Activated T-helper 2 cell treated with anti-CD3 and anti-CD28 coated beads, Interferon-gamma antibody, Interleukin-2, Interleukin-4, amounts not matched to agents 10 μg/mL and 5 μg/mL and 100 μg/mL, durations not matched to agents 14 hours and 24 hours and 36 hours (primary cell): ENCODE measurements at regions not wholly inside any gene's neighbourhood (a gene's known extent, or its start where the extent isn't known, plus 50 kb on each side); places are given as distances from the start of the nearest gene placed in this dataset.

Source experiments
- DNase-seq: peaks from one replicate; pipeline ENCODE4 v3.0.0; 2021; ENCODE audit warnings: low spot score
- H3K27ac Mint-ChIP-seq: one replicate; pipeline ENCODE4 v1.8.0; 2021; ENCODE audit warnings: mixed read lengths
- H3K27me3 Mint-ChIP-seq: one replicate; pipeline ENCODE4 v1.8.0; 2021; ENCODE audit warnings: low read depth, mixed read lengths
- H3K36me3 Mint-ChIP-seq: one replicate; pipeline ENCODE4 v1.8.0; 2021; ENCODE audit warnings: low read depth, mixed read lengths
- H3K4me1 Mint-ChIP-seq: one replicate; pipeline ENCODE4 v1.8.0; 2021; ENCODE audit warnings: low read depth, mixed read lengths
- H3K4me3 Mint-ChIP-seq: one replicate; pipeline ENCODE4 v1.8.0; 2021; ENCODE audit warnings: low read depth, mild to moderate bottlenecking, moderate library complexity, mixed read lengths
- H3K9me3 Mint-ChIP-seq: one replicate; pipeline ENCODE4 v1.8.0; 2021; ENCODE audit warnings: mixed read lengths
- intact Hi-C: fragments of 100-400 bp; cut with micrococcal nuclease; formaldehyde crosslinking; loops from one replicate; pipeline ENCODE4 v1.15.1; 2023

DNA sequence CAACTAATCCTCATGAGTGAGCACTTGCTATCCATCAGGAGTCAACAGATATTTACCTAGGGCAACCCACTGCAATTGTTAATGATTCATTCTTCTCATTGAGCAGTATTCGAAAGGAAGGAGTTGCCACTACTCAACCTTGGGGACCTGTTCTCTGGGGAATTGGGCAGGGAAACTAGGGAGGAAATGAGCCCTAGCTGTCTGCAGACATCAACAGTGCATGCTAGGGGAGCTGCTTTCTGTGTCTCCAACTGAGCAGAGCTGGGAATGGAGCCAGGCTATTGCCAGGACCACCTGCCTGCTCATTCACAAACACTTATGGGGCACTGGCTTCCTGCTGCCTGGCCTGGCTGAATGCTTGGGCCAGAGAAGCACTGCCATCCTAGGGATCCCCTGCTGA, 183.4 kb downstream of the TMEM38B start:
- Mint-ChIP-seq H3K9me3 (no peaks in the 10 kb centered on the region), H3K4me3 (no peak overlapping the region), H3K27me3 (peaks cover 26% of the 10 kb centered on the region), H3K4me1 (peaks cover 5% of the 10 kb centered on the region), H3K36me3 (no peaks in the 10 kb centered on the region), H3K27ac (no peak overlapping the region)
- intact Hi-C loops: no loop called here
- no peak for DNase-seq

DNA sequence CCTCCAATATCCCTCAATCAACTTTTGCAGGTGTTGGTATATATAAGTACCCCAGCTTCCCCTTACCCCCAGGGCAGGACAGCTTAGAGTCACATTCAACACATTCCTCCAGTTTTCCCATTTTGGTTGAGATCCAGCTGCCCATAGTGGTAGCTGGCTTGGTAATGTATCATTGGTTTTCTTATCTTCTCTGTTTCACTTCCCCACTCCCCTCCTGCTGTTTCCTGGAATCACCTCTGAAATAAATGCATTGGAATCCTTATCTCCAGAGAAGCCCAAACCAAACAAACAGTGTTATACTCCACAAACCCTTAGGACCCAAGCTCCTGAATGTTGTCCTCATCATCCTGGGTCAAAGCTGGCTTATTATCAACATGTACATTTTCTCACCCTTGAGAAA, 184.8 kb downstream of the TMEM38B start:
- no peak for DNase-seq
- intact Hi-C loops: no loop called here
- no peak overlapping the region for H3K4me3 Mint-ChIP-seq
- H3K27me3 Mint-ChIP-seq: peaks cover 27% of the 10 kb centered on the region
- no peak overlapping the region for H3K27ac Mint-ChIP-seq
- H3K4me1 Mint-ChIP-seq: peaks cover 18% of the 10 kb centered on the region
- H3K36me3 Mint-ChIP-seq: no peaks in the 10 kb centered on the region
- H3K9me3 Mint-ChIP-seq: no peaks in the 10 kb centered on the region

DNA sequence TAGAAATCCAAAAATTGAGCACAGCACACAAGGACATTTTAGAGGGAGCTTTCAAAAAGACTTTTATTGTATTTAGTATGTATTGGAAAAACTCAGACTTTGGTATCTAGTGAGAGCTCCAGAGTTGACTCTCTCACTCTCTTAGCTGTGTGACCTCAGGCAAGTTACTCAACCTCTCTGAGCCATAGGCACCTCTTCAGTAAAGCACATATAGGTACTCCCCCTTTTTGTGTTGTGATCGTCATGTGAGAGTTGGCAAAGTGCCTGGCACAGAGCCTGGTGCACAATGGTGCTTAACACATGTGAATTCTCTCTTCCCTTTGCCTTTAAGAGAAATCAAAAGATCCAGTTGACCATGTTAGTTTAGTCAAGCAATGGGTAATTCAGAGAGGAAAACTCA, 186.2 kb downstream of the TMEM38B start:
- Mint-ChIP-seq H3K4me3 (no peak overlapping the region), H3K4me1 (peaks cover 25% of the 10 kb centered on the region), H3K27ac (no peak overlapping the region), H3K27me3 (peaks cover 27% of the 10 kb centered on the region), H3K36me3 (no peaks in the 10 kb centered on the region), H3K9me3 (no peaks in the 10 kb centered on the region)
- DNase-seq: no peak
- intact Hi-C loops: no loop called here

DNA sequence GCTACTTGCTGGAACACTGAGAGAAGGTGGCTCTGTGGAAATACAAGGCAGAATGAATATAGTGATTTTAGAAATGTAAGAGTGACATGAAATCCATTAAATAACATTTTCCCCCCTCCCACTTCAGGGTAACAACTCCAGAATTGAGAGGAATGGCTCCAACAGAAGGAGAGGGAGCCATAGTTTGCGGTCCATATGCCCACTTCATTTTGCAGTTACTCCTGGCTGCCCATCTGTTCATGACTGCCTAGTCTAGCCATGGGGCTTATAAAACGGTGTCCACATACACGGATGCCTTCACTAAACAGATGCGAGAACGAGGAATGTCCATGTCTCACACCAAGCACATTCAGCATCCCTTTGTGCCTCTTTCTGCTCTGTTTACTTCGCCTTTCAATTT, 186.7 kb downstream of the TMEM38B start:
- Mint-ChIP-seq H3K36me3 (no peaks in the 10 kb centered on the region), H3K4me3 (no peak overlapping the region), H3K27me3 (peaks cover 29% of the 10 kb centered on the region), H3K4me1 (peaks cover 25% of the 10 kb centered on the region), H3K9me3 (no peaks in the 10 kb centered on the region), H3K27ac (no peak overlapping the region)
- intact Hi-C loops: loop anchor here (1.0 kb wide), 1 partner anchor 39 kb away; no protein-coding TSS in a partner anchor
- DNase-seq: no peak

DNA sequence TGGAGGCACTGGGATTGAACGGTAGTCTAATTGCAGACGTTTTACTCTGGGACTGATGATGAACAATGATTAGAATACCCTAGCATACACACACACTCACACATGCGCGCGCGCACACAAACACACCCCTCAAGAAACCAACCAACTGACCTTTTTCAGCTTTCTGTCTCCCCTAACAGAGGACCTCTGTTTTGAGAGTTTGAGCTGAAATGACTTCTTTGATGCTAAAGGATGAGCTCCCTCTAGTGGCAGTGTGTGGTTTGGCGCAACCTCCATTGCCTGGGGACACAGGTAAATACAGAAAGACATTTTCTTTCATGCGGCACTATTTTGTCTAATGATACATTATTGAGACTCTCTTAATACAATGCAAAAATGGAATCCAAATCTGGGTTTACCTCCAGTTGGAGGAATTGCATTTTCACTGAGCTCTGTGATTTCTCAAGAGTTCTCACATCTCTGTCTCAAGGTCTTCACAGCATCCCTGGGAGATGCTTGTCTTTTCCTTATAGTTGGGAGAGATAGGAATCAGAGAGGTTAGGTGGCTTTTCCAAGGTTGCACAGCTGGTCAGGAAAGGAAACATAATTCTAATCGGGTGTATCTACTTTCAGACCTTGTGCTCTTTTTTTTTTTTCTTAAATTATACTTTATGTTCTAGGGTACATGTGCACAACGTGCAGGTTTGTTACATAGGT, 187.5 kb downstream of the TMEM38B start:
- H3K27me3 Mint-ChIP-seq: peaks cover 30% of the 10 kb centered on the region
- no peaks in the 10 kb centered on the region for H3K9me3 Mint-ChIP-seq
- no peak overlapping the region for H3K27ac Mint-ChIP-seq
- no peaks in the 10 kb centered on the region for H3K36me3 Mint-ChIP-seq
- no peak overlapping the region for H3K4me3 Mint-ChIP-seq
- intact Hi-C loops: loop anchor here (1.0 kb wide), 1 partner anchor 40 kb away; no protein-coding TSS in a partner anchor
- peaks cover 24% of the 10 kb centered on the region for H3K4me1 Mint-ChIP-seq
- peak; percentile 51 for DNase-seq

DNA sequence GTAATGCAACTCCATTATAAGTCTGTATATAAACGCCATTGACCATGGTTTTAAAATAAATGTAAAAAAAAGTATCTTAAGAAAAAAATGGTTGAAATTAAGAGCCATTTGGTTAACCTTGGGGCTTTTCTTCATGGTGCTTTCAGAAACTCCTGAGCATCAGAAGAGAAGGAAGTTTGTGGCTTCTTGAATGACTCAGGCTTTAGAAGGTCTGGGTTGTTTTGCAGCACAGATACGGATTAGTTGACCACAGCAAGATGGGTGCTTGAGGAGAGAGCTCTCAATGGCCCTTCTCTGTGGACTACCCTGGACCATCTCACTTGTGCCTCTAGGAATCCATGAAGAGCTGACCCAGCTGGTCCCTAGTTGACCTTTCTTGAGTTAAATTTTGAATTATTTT, 189.5 kb downstream of the TMEM38B start:
- no peak overlapping the region for H3K4me3 Mint-ChIP-seq
- no peaks in the 10 kb centered on the region for H3K36me3 Mint-ChIP-seq
- no peak for DNase-seq
- no peaks in the 10 kb centered on the region for H3K9me3 Mint-ChIP-seq
- H3K4me1 Mint-ChIP-seq: peaks cover 25% of the 10 kb centered on the region
- intact Hi-C loops: no loop called here
- H3K27me3 Mint-ChIP-seq: peaks cover 25% of the 10 kb centered on the region
- no peak overlapping the region for H3K27ac Mint-ChIP-seq

DNA sequence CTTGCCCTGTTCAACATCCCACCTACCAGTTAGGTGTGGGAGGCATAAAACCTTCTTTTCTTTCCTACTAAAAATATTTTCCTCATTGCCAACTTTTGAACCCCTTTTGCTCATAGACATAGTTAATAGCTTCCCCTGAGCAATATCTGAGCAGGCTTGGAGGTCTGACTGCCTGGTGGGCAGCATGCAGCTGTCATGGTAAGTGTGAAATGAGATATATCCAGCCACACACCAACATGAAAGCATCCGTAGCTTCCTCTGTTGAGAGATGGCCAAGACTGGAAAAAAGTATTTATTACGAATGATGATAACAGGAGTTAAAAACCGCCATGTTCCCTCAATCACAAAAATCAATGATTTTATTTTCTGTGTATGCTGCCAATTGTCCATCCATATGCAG, 190.1 kb downstream of the TMEM38B start:
- Mint-ChIP-seq H3K4me3 (no peak overlapping the region), H3K36me3 (no peaks in the 10 kb centered on the region), H3K4me1 (peaks cover 23% of the 10 kb centered on the region), H3K27me3 (peaks cover 24% of the 10 kb centered on the region), H3K27ac (no peak overlapping the region), H3K9me3 (no peaks in the 10 kb centered on the region)
- intact Hi-C loops: no loop called here
- DNase-seq: no peak

DNA sequence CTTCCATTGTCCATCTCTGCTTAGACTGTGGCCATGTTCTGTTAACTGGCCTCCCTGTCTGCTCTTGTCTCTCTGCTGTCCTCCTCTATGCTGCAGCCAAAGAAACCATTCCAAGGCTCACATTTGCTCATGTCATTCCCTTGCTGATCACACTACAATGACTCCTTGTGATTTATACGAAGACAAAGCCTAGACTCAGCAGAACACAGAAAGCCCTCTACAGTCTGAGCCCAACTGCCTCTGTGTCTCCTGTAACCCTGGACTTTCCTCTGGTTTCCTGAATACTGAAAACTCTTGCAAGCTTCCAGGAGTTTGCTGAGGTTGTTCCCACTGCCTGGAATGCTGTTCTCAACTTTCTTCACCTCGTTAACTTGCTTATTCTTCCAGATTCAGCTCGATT, 191.8 kb downstream of the TMEM38B start:
- Mint-ChIP-seq H3K36me3 (no peaks in the 10 kb centered on the region), H3K9me3 (no peaks in the 10 kb centered on the region), H3K4me1 (peaks cover 23% of the 10 kb centered on the region), H3K4me3 (no peak overlapping the region), H3K27me3 (peaks cover 18% of the 10 kb centered on the region), H3K27ac (no peak overlapping the region)
- no peak for DNase-seq
- intact Hi-C loops: no loop called here

DNA sequence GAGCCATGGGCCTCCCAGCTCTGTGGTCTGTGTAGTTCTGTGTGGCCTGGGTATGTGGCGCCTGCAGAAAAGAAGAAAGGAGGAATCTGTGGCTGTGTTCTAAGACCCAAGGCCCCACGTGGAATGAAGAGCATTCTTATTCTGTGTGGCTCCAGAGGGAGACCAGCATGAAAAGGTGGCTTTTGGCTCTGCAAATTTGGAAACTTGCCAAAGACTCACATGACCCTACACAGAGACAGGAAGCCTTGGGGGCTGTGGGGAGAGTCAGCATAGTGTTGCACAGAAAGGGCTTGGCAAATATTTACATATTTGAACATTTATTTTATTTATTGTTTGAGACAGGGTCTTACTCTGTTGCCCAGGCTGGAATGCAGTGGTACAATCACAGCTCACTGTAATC, 193.3 kb downstream of the TMEM38B start:
- Mint-ChIP-seq H3K27ac (no peak overlapping the region), H3K27me3 (peaks cover 12% of the 10 kb centered on the region), H3K4me1 (peaks cover 23% of the 10 kb centered on the region), H3K9me3 (no peaks in the 10 kb centered on the region), H3K36me3 (no peaks in the 10 kb centered on the region), H3K4me3 (no peak overlapping the region)
- DNase-seq: no peak
- intact Hi-C loops: no loop called here

DNA sequence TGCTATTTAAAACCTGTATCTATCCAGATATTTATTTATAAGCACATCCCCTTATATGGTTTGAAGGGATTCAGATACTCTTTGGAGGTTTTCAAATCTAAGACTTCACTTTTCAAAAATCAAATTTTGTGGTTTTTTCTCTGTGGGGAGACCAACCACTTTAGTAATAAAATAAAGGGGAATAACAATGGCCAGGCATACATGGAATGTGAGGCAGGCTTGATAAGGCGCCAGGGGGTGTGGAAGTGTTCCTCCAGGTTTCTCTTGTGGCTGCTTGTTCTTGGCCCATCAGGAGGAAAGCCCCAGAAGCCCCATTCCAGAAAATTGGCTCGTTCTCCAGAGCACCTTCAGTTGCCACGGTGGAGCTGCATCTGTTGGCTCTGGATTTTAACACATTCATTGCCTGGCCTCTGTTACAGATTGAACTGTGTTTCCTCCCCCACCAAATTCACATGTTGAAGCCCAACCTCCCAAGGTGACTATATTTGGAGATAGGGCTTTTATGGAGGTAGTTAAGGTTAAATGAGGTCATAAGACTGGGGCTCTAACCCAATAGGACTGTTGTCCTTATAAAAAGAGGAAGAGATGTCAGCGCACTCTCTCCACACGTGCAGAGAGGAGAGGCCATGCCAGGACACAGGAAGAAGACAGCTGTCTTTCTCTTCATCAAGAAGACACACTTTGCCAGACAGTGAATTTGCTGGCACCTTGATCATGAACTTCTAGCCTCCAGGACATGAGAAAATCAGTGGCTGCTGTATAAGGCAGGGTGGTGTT, 195.9 kb downstream of the TMEM38B start:
- DNase-seq: no peak
- Mint-ChIP-seq H3K36me3 (no peaks in the 10 kb centered on the region), H3K27ac (no peak overlapping the region), H3K4me3 (no peak overlapping the region), H3K27me3 (peaks cover 8% of the 10 kb centered on the region), H3K4me1 (peaks cover 3% of the 10 kb centered on the region), H3K9me3 (no peaks in the 10 kb centered on the region)
- intact Hi-C loops: no loop called here

DNA sequence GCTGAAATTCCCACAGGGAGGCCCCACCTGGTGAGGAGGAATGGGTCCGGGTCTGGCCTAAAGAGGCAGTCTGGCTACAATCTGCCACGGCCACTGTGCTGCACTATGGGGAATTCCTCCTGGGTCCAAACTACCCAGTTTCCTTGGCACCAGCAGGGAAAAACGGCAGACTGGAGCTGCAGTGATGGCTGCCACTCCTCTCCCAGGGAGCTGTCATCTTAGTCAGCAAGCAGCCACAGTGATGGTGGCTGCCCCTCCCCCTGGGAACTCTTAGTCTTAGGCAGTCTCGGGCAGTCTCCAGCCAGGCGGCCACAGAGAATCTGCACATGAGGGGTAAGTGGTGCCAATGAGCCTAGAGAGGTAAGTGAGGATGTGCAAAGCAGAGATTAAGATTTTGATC, 205.8 kb downstream of the TMEM38B start:
- no peaks in the 10 kb centered on the region for H3K4me1 Mint-ChIP-seq
- H3K27ac Mint-ChIP-seq: no peak overlapping the region
- H3K4me3 Mint-ChIP-seq: no peak overlapping the region
- H3K27me3 Mint-ChIP-seq: peaks cover 7% of the 10 kb centered on the region
- H3K36me3 Mint-ChIP-seq: no peaks in the 10 kb centered on the region
- DNase-seq: no peak
- intact Hi-C loops: no loop called here
- H3K9me3 Mint-ChIP-seq: no peaks in the 10 kb centered on the region

DNA sequence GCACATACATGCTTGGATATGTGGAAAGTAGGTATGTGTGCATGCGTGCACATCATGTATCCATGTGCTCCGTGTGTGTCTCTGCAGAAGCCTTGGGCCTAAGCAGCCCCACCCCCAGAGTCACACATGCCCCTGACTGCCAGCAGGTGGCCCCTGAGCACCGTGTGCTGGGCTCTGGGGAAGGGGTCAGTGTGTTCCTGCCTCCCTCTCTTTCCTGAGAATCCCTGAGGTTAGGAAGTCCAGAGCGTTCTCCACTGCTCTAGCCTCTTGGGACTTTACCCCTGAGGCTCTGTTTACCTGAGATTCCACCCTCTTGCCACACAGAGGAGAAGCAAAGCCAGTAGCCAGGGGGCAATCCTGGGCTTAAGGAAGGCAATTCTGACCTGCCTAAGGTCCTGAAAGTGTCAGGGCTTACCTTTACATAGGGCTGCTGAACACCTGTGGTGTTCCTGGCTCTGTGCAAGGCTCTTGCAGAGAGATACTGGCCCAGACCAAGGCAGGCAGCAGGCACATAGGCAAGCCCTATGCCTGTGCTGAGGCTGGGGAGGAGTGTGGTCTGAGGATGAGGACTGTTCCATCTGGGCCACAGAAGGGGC, 207.3 kb downstream of the TMEM38B start:
- Mint-ChIP-seq H3K9me3 (no peaks in the 10 kb centered on the region), H3K36me3 (no peaks in the 10 kb centered on the region), H3K27ac (no peak overlapping the region), H3K4me3 (no peak overlapping the region), H3K27me3 (peaks cover 7% of the 10 kb centered on the region), H3K4me1 (no peaks in the 10 kb centered on the region)
- no peak for DNase-seq
- intact Hi-C loops: no loop called here

DNA sequence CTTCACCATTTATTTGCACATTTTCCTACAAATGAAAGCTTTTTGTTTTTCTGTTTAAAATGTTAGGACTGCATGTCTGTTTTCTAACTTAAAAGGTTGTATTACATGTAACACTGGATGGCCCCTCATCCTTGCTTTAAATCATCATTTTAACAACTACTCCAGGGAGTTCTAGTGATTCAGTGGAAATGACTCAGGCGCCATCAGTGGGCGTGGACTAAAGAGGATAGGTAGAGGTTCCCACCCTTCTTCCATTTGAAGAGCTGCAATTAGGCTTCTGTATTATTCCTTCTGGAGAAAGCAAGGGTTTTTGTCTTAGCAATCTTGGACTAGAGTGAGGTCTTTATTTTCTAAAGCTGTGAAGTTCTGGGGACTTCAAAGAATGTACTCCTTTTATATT, 213.7 kb downstream of the TMEM38B start:
- DNase-seq: no peak
- no peaks in the 10 kb centered on the region for H3K4me1 Mint-ChIP-seq
- no peak overlapping the region for H3K27ac Mint-ChIP-seq
- no peak overlapping the region for H3K4me3 Mint-ChIP-seq
- no peaks in the 10 kb centered on the region for H3K9me3 Mint-ChIP-seq
- intact Hi-C loops: no loop called here
- H3K36me3 Mint-ChIP-seq: no peaks in the 10 kb centered on the region
- no peaks in the 10 kb centered on the region for H3K27me3 Mint-ChIP-seq
